K562 (cell line): ENCODE measurements at regions not wholly inside any gene's neighbourhood (a gene's known extent, or its start where the extent isn't known, plus 50 kb on each side); places are given as distances from the start of the nearest gene placed in this dataset.

Experiments used
- ATAC-seq: fragments of 200-7000 bp; cut with Tn5 transposase; 3 replicates; pipeline ENCODE4 v1.9.1; 2020; ENCODE audit warnings: moderate library complexity
- BruUV-seq: library from RNA; stranded (reverse); fragments of 400-500 nt; replicated peaks from 2 replicates; lab custom pipeline; 2021; lab: Mats Ljungman, UMichigan
- CTCF ChIA-PET: fragments of 300-600 bp; formaldehyde crosslinking; extraction: SDS; loops from one replicate; lab custom pipeline; 2021; ENCODE audit warnings: low intra/inter-chr PET ratio; lab: Yijun Ruan, JAX
- POLR2A ChIA-PET: fragments of 300-600, 350-650 bp; sonication (Branson Sonifier 250); formaldehyde crosslinking; extraction: SDS; loops from one replicate; lab custom pipeline; 2021; ENCODE audit warnings: antibody characterized with exemption, inconsistent platforms; lab: Yijun Ruan, JAX
- DNase-seq, 4 experiments: peaks; one replicate each; pipeline versions ENCODE4 v3.0.0 to v3.0.0-alpha.2; 2011 to 2018; ENCODE audit warnings: low spot score in 3 of 4, mixed read lengths in 3 of 4; ENCODE audit errors: extremely low read depth in 1 of 4
- FAIRE-seq: peaks from 2 replicates; lab custom pipeline; 2011; peaks lifted over from hg19 to GRCh38; lab: Jason Lieb, UNC
- H2AFZ ChIP-seq: 2 replicates; pipeline ENCODE4 v1.6.0; 2011; ENCODE audit warnings: low read depth, low read length, control low read depth, inconsistent platforms
- H3K27ac ChIP-seq: fragments of 200-600 bp; 3 replicates; pipeline ENCODE4 v1.8.0; 2011; ENCODE audit warnings: low read depth, mild to moderate bottlenecking, control low read depth, inconsistent platforms, low read length, moderate library complexity, mixed read lengths; ENCODE audit errors: extremely low read depth
- H3K27me3 ChIP-seq, 2 experiments: fragments of 300-600 bp in 1 of 2; 2 replicates in 1 of 2; 3 replicates in 1 of 2; pipeline versions ENCODE4 v1.6.0 to v1.8.0; 2011; ENCODE audit warnings: inconsistent platforms in 2 of 2, low read length in 2 of 2, mild to moderate bottlenecking in 1 of 2, mixed read lengths in 1 of 2, moderate library complexity in 1 of 2; ENCODE audit not compliant: control insufficient read depth in 2 of 2, insufficient read depth in 2 of 2
- H3K36me3 ChIP-seq: fragments of 300-600 bp; 3 replicates; pipeline ENCODE4 v1.8.0; 2011; ENCODE audit warnings: mild to moderate bottlenecking, low read length, inconsistent platforms; ENCODE audit not compliant: control insufficient read depth, insufficient read depth
- H3K4me1 ChIP-seq, 2 experiments: fragments of 200-600 bp in 1 of 2; replicated peaks in 1 of 2; 2 replicates in 1 of 2; 3 replicates in 1 of 2; pipeline versions ENCODE4 v1.5.1 to v1.8.0; 2011; ENCODE audit warnings: inconsistent platforms in 2 of 2, low read length in 2 of 2, mild to moderate bottlenecking in 1 of 2, mixed read lengths in 1 of 2, moderate library complexity in 1 of 2; ENCODE audit not compliant: control insufficient read depth in 2 of 2, insufficient read depth in 2 of 2
- H3K4me2 ChIP-seq: 2 replicates; pipeline ENCODE4 v1.6.1; 2011; ENCODE audit warnings: low read length, control low read depth, inconsistent platforms, mixed read lengths; ENCODE audit not compliant: insufficient read depth
- H3K4me3 ChIP-seq: fragments of 200-600 bp; sonication (generic), shearing (Covaris generic); 2 replicates; pipeline ENCODE4 v1.5.1; 2016; ENCODE audit warnings: control low read depth, inconsistent platforms
- H3K79me2 ChIP-seq: fragments of 200-600 bp; 3 replicates; pipeline ENCODE4 v1.8.0; 2011; ENCODE audit warnings: low read length, inconsistent platforms; ENCODE audit not compliant: control insufficient read depth, insufficient read depth
- H3K9ac ChIP-seq, 2 experiments: 2 replicates each; pipeline versions ENCODE4 v1.6.0 to v1.6.1; 2011; ENCODE audit warnings: low read depth in 2 of 2, low read length in 2 of 2, control low read depth in 1 of 2, inconsistent platforms in 1 of 2, mild to moderate bottlenecking in 1 of 2, mixed read lengths in 1 of 2; ENCODE audit not compliant: insufficient read depth in 1 of 2
- H3K9me1 ChIP-seq: one replicate; pipeline ENCODE4 v1.6.0; 2011; ENCODE audit warnings: inconsistent platforms, mild to moderate bottlenecking, low read length, moderate library complexity; ENCODE audit not compliant: control insufficient read depth, insufficient read depth
- H3K9me3 ChIP-seq: replicated peaks from 2 replicates; pipeline ENCODE4 v1.5.1; 2011; ENCODE audit warnings: low read depth, low read length, inconsistent platforms; ENCODE audit not compliant: control insufficient read depth, insufficient read depth
- H4K20me1 ChIP-seq: replicated peaks from 2 replicates; pipeline ENCODE4 v1.6.1; 2011; ENCODE audit warnings: low read length, inconsistent platforms, mixed read lengths; ENCODE audit not compliant: control insufficient read depth, insufficient read depth
- ADNP ChIP-seq: fragments of 200-800 bp; sonication (Bioruptor generic); IDR thresholded peaks from 2 replicates; pipeline ENCODE4 v1.6.1; 2016; ENCODE audit warnings: missing genetic modification characterization, missing compliant biosample characterization
- ATF4 ChIP-seq: fragments of 450-650 bp; formaldehyde crosslinking; IDR thresholded peaks from 2 replicates; pipeline ENCODE4 v1.4.0; 2022; ENCODE audit warnings: mild to moderate bottlenecking, moderate library complexity
- CREM ChIP-seq: IDR thresholded peaks from 2 replicates; pipeline ENCODE4 v1.6.1; 2014; ENCODE audit warnings: antibody characterized with exemption, low read depth
- HNRNPH1 ChIP-seq: fragments of 200-400 bp; formaldehyde crosslinking; optimal IDR thresholded peaks from 2 replicates; pipeline ENCODE3; 2017; ENCODE audit warnings: low read depth, mild to moderate bottlenecking, low read length, moderate library complexity
- KDM4B ChIP-seq, 2 experiments: fragments of 450-650 bp in 1 of 2; sonication (generic) in 1 of 2; IDR thresholded peaks; 2 replicates each; pipeline ENCODE4 v1.6.1; 2016 to 2017; ENCODE audit warnings: borderline replicate concordance in 2 of 2, antibody characterized with exemption in 1 of 2, low read depth in 1 of 2, mild to moderate bottlenecking in 1 of 2
- KLF16 ChIP-seq: IDR thresholded peaks from 2 replicates; pipeline ENCODE4 v1.6.1; 2016; ENCODE audit warnings: antibody characterized with exemption
- NELFE ChIP-seq: IDR thresholded peaks from 2 replicates; pipeline ENCODE4 v1.6.1; 2011; ENCODE audit warnings: mild to moderate bottlenecking; ENCODE audit not compliant: insufficient read depth, insufficient read length
- POU5F1 ChIP-seq: fragments of 150-350 bp; IDR thresholded peaks from 2 replicates; pipeline ENCODE4 v1.6.1; 2014; ENCODE audit warnings: borderline replicate concordance, low read length, low read depth, mild to moderate bottlenecking; ENCODE audit not compliant: partially characterized antibody
- PYGO2 ChIP-seq: fragments of 450-650 bp; IDR thresholded peaks from 2 replicates; pipeline ENCODE4 v1.6.1; 2016; ENCODE audit warnings: mild to moderate bottlenecking, missing genetic modification characterization, moderate library complexity, missing compliant biosample characterization
- SNAPC5 ChIP-seq: fragments of 250-450 bp; sonication (Bioruptor Pico); IDR thresholded peaks from 2 replicates; pipeline ENCODE4 v1.8.0; 2021; ENCODE audit warnings: moderate library complexity, mild to moderate bottlenecking, inconsistent platforms
- SREBF2 ChIP-seq: sonication (generic); formaldehyde crosslinking; IDR thresholded peaks from 2 replicates; pipeline ENCODE4 v1.4.0; 2020; ENCODE audit warnings: mild to moderate bottlenecking, missing genetic modification reagents
- ZNF175 ChIP-seq: fragments of 200-800 bp; sonication (Bioruptor generic); IDR thresholded peaks from 2 replicates; pipeline ENCODE4 v1.6.1; 2016; ENCODE audit warnings: low read depth, mild to moderate bottlenecking, missing genetic modification characterization, missing compliant biosample characterization
- ZNF197 ChIP-seq: fragments of 200-800 bp; sonication (Bioruptor generic); IDR thresholded peaks from 2 replicates; pipeline ENCODE4 v1.6.1; 2016; ENCODE audit warnings: low read depth, missing genetic modification characterization, missing compliant biosample characterization
- ZNF324 ChIP-seq: fragments of 250-450 bp; sonication (Bioruptor Pico); IDR thresholded peaks from 2 replicates; pipeline ENCODE4 v1.4.0; 2020; ENCODE audit warnings: mild to moderate bottlenecking
- ZNF717 ChIP-seq: fragments of 250-450 bp; sonication (Bioruptor Pico); IDR thresholded peaks from 2 replicates; pipeline ENCODE4 v1.5.0; 2021
- ZNF780A ChIP-seq: fragments of 250-450 bp; sonication (Bioruptor Pico); IDR thresholded peaks from 2 replicates; pipeline ENCODE4 v1.5.0; 2021; ENCODE audit warnings: mild to moderate bottlenecking
- WGBS: fragments of 100-300 bp; shearing (Covaris generic); methylation state at CpG from one replicate; pipeline ENCODE4 v1.1.6; 2016; ENCODE audit warnings: low coverage, mixed read lengths; ENCODE audit not compliant: insufficient coverage; ENCODE audit errors: missing lambda C conversion rate; 5-methylcytosine and 5-hydroxymethylcytosine counted together
- in situ Hi-C: fragments of 300-500 bp; cut with MboI; formaldehyde crosslinking; loops from 4 replicates; pipeline ENCODE4 v1.15.0; 2018; ENCODE audit warnings: inconsistent platforms, mixed read lengths
- intact Hi-C: fragments of 100-400 bp; cut with micrococcal nuclease; formaldehyde crosslinking; loops from 2 replicates; pipeline ENCODE4 v1.14.2; 2022
- TF ChIP-seq, protein P1 (sequence below): sonication (generic); formaldehyde crosslinking; IDR thresholded peaks from 2 replicates; pipeline ENCODE4 v1.8.0; 2023; ENCODE audit warnings: mild to moderate bottlenecking, missing genetic modification reagents

GRCh38 chr13:99655351-99656091 is 154.2 kb downstream of the TM9SF2 start:
- no TSS peak for BruUV-seq
- FAIRE-seq (no peak), ATAC-seq (no peak), DNase-seq (no peak)
- Histone ChIP-seq H3K9ac (no peak overlapping the region), H4K20me1 (peaks cover 31% of the 10 kb centered on the region), H3K4me2 (no peak overlapping the region), H3K9me1 (no peaks in the 10 kb centered on the region), H3K79me2 (no peaks in the 10 kb centered on the region), H3K36me3 (no peaks in the 10 kb centered on the region), H3K4me3 (no peak overlapping the region), H3K27me3 (peaks cover 0 to 5% of the 10 kb centered on the region in 2 experiments; a peak in 1 of 5 replicates), H3K9me3 (no peaks in the 10 kb centered on the region), H3K27ac (no peak overlapping the region), H3K4me1 (no peaks in the 10 kb centered on the region; a peak in 2 of 5 replicates), H2AFZ (no peak overlapping the region)
- WGBS: 65% methylated on average over 16 of the region's 17 CpGs
- CTCF ChIA-PET: interaction anchor here (0.6 to 1.2 kb wide), 3 partner anchors 37 to 580 kb away, joined by 3 to 5 read pairs (median 3); no protein-coding TSS in a partner anchor
- in situ Hi-C loops: loop anchor here (25.0 kb wide), 2 partner anchors 582 to 882 kb away; no protein-coding TSS in a partner anchor
- POLR2A ChIA-PET: interaction anchor here (0.6 to 0.8 kb wide), 2 partner anchors 272 to 294 kb away, joined by 3 read pairs; no protein-coding TSS in a partner anchor
- intact Hi-C loops: loop anchor here (2.0 to 5.0 kb wide), 5 partner anchors 38 to 857 kb away; no protein-coding TSS in a partner anchor
- TF ChIP-seq ZNF717 (CRISPR knock-in tag) (no peak), ZNF780A (CRISPR knock-in tag) (no peak), POU5F1 (no peak), ATF4 (CRISPR knock-in tag) (no peak), ZNF175 (CRISPR knock-in tag) (no peak), ADNP (tag) (no peak), KLF16 (no peak), ZNF324 (CRISPR knock-in tag) (no peak), NELFE (no peak), CREM (no peak), KDM4B (IDR thresholded peaks at IDR 0.05; ENCODE audit: borderline replicate concordance in 2 of 2, low read depth in 1 of 2) (no peak), HNRNPH1 (no peak), SREBF2 (CRISPR knock-in tag) (no peak), SNAPC5 (no peak), ZNF197 (CRISPR knock-in tag) (no peak), PYGO2 (no peak)
- TF ChIP-seq, protein P1, sequence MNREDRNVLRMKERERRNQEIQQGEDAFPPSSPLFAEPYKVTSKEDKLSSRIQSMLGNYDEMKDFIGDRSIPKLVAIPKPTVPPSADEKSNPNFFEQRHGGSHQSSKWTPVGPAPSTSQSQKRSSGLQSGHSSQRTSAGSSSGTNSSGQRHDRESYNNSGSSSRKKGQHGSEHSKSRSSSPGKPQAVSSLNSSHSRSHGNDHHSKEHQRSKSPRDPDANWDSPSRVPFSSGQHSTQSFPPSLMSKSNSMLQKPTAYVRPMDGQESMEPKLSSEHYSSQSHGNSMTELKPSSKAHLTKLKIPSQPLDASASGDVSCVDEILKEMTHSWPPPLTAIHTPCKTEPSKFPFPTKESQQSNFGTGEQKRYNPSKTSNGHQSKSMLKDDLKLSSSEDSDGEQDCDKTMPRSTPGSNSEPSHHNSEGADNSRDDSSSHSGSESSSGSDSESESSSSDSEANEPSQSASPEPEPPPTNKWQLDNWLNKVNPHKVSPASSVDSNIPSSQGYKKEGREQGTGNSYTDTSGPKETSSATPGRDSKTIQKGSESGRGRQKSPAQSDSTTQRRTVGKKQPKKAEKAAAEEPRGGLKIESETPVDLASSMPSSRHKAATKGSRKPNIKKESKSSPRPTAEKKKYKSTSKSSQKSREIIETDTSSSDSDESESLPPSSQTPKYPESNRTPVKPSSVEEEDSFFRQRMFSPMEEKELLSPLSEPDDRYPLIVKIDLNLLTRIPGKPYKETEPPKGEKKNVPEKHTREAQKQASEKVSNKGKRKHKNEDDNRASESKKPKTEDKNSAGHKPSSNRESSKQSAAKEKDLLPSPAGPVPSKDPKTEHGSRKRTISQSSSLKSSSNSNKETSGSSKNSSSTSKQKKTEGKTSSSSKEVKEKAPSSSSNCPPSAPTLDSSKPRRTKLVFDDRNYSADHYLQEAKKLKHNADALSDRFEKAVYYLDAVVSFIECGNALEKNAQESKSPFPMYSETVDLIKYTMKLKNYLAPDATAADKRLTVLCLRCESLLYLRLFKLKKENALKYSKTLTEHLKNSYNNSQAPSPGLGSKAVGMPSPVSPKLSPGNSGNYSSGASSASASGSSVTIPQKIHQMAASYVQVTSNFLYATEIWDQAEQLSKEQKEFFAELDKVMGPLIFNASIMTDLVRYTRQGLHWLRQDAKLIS (CRISPR knock-in tag): no peak
